GM10266 (cell line): ENCODE measurements at regions not wholly inside any gene's neighbourhood (a gene's known extent, or its start where the extent isn't known, plus 50 kb on each side); places are given as distances from the start of the nearest gene placed in this dataset.

Experiments used
- DNase-seq: peaks from one replicate; pipeline ENCODE4 v3.0.0; 2012; ENCODE audit errors: extremely low spot score
- TF ChIP-seq, protein P1 (sequence below): IDR thresholded peaks from 2 replicates; pipeline ENCODE4 v1.5.1; 2012; ENCODE audit warnings: mild to moderate bottlenecking, low read depth; ENCODE audit not compliant: control insufficient read depth, insufficient read depth; ENCODE audit errors: missing control alignments

DNA sequence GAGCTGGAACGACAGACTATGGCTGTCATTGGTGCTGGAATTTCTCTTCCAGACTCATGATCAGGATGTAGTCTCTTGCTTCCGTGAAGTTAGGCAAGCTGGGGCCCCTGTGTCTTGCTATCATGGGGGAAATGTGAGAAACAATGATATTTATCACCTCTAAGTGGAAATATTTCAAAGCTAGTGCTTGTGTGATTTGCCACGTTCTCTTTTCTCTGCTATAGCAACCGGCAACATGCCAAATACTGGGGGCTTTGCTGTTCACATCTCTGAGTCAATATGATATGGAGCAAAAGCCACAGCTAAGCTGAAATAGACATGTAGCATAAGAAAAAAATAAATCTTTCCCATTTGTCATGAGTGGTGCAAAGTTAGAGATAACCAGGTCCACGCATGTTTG is 668.2 kb upstream of the IGFBP3 start:
- TF ChIP-seq, protein P1, sequence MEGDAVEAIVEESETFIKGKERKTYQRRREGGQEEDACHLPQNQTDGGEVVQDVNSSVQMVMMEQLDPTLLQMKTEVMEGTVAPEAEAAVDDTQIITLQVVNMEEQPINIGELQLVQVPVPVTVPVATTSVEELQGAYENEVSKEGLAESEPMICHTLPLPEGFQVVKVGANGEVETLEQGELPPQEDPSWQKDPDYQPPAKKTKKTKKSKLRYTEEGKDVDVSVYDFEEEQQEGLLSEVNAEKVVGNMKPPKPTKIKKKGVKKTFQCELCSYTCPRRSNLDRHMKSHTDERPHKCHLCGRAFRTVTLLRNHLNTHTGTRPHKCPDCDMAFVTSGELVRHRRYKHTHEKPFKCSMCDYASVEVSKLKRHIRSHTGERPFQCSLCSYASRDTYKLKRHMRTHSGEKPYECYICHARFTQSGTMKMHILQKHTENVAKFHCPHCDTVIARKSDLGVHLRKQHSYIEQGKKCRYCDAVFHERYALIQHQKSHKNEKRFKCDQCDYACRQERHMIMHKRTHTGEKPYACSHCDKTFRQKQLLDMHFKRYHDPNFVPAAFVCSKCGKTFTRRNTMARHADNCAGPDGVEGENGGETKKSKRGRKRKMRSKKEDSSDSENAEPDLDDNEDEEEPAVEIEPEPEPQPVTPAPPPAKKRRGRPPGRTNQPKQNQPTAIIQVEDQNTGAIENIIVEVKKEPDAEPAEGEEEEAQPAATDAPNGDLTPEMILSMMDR, result no peak
- no peak for DNase-seq

DNA sequence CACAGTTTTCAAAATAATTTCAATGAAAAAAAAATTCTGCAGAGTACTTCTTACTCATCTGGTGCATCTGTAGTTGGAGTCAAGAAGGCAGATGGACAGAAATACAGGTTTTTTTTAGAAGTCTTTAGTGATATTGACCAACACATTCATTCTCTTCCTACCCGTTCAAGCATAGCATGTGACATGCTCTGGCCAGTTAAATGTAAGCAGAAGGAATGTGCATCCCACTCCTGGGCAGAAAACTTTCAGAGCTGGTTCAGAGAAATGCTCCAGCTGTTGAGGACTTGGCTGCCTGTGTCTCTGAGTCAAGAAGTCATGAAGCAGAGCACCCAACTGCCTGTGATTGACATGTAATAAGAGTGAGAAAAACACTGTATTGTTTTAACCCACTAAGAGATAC is 665.3 kb upstream of the IGFBP3 start:
- DNase-seq, result no peak
- TF ChIP-seq, protein P1, result no peak

DNA sequence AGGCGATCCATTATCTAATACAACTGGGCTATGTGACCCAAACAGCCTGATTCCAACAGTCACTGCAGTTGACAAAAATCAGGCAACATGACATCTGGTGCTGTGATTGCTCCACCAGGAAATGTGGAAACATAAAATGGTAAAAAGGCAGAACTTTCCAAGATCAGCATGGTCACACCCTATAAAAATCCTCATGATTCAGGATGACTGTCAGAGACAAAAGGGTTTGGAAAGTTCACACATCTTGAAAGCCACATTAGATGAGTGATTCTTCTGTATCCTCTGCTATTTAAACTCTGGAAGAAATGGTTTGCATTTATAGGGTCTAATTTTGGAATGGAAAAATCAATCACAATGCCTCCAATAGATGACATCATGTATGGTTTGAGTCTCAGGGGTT is 662.6 kb upstream of the IGFBP3 start:
- no peak for DNase-seq
- TF ChIP-seq, protein P1, result no peak

DNA sequence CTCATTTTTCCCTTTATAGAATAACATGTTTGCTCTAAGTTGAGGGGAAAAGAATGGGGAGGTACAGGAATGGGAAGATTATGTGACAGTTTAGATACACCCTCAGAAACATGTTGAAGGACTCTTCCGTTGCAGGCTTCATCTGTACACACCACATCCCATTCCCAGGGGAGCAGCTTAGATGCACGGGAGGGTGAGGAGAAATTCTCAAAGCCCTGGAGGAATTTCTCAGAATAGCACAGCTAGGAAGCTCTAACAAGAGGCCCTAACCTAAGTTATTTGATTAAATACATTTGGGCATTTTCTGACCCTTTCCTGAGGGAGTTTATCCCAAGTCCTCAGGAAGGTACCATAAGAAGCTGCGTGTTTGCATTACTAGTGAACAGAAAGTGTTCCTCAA is 660.2 kb upstream of the IGFBP3 start:
- DNase-seq, result no peak
- TF ChIP-seq, protein P1, result no peak

DNA sequence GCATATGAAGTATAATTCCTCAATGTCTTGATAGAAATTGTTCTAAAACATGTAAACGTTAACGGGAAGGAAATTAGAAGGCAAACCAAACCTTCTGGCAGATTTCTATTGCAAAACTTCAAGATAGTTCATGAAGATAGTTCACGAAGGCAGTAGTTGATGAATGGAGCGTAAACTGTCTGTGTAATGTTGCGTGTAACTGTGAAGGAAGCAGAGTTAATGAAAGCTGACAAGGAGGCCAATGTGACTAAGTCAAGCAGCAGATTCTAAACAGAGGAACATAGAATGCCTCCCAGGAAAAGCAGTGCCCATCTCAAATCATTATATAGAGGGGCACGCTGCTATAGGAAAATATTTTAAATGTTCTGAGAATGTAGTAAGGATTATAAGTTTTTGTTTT is 659.7 kb upstream of the IGFBP3 start:
- DNase-seq, result no peak
- TF ChIP-seq, protein P1, result no peak

DNA sequence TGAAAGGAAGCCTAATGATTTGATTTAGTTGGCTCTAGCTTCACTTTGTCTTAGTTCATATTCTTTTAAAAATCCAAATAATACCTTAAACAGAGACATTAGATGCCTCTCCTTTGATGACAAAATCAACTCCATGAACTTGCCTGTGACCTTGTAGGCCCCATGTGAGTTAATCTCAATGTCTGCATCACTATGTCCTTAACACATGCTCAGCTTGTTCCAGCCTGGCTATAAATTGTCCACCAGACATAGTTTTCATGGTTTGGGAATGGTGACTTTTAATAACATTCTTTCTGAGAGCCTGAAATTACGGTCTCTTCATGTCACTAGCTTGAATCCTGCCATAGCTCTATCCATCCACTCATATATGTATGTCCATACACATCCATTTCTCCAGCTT is 656.3 kb upstream of the IGFBP3 start:
- TF ChIP-seq, protein P1, result no peak
- DNase-seq, result no peak

DNA sequence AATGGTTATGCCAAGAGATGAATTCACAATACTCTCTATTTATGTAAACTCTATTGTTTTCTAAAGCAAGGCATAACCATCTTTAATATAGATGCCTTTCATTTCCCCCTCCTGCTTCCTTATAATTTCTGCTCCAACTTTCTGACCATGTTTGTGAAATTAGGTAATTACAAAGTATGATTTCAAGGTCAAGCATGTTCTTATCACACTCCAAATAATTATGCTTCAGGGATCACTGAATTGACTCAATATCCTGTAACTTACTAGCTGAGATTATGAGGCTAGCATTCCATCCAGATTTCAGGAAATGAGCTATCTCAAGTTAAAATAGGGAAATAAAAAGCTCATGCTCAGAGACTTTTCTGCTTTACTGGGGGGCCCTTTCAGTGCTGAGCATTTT is 655.9 kb upstream of the IGFBP3 start:
- DNase-seq, result no peak
- TF ChIP-seq, protein P1, result no peak
